ENCODE measurements at regions not wholly inside any gene's neighbourhood (a gene's known extent, or its start where the extent isn't known, plus 50 kb on each side); places are given as distances from the start of the nearest gene placed in this dataset.

DNA sequence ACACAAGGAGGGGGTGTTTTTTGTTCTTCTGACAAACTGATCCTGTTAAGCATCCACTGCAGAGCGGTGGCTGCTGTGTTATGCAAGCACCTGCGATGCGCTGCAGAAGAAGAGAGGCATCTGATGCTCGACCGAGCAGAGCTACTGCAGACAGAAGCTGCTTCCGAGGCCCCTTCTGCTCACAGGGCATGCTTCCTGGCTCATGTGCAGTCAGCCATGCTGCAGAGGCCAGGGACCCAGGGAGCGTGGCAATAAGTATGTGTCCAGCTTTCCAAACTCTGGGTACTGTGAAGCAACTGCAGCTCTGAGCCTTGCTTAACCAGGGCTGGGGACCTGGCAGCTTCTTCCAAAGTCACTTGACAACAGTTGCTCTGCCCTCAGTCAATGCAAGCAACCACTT, 448.6 kb upstream of the RBFOX1 start (continued):
- TF ChIP-seq HINFP (CRISPR knock-in tag; IDR thresholded peaks at IDR 0.05; ENCODE audit: low read depth) = no peak

GRCh38 chr16:6880263-6880662, 452.4 kb upstream of the RBFOX1 start:
- WGBS (ENCODE audit: low lambda C conversion rate) = 3% methylated on average over 4 of the region's 4 CpGs
- in situ Hi-C loops (cut with HindIII; ENCODE audit: extremely low pct_ligation_motif_present, low pct_unique_long_range_greater_than_20kb) = no loop called here
- Histone ChIP-seq H4K20me1 (ENCODE audit: insufficient read depth, low read length) (no peaks in the 10 kb centered on the region), H3K27me3 (ENCODE audit: control insufficient read depth in 1 of 2, insufficient read depth in 2 of 2, low read length in 2 of 2) (no peaks in the 10 kb centered on the region), H3K79me2 (ENCODE audit: insufficient read depth, low read length) (no peaks in the 10 kb centered on the region), H3K4me2 (ENCODE audit: low read depth, low read length) (no peak overlapping the region), H3K4me3 (replicated peaks in 1 of 3; ENCODE audit: insufficient read depth in 1 of 3, low read depth in 2 of 3, low read length in 3 of 3) (no peak overlapping the region), H3K4me1 (ENCODE audit: insufficient read depth, low read length) (no peaks in the 10 kb centered on the region), H2AFZ (ENCODE audit: low read length) (no peak overlapping the region), H3K9ac (ENCODE audit: insufficient read depth, low read depth, low read length) (no peak overlapping the region), H3K36me3 (replicated peaks in 1 of 2; ENCODE audit: control insufficient read depth in 1 of 2, insufficient read depth in 2 of 2, low read length in 2 of 2) (no peaks in the 10 kb centered on the region), H3K9me3 (ENCODE audit: low read length) (peaks cover 14% of the 10 kb centered on the region), H3K27ac (ENCODE audit: extremely low read length, insufficient read depth, low read length) (no peak overlapping the region)
- no peak for ATAC-seq
- no peak for FAIRE-seq
- POLR2A ChIA-PET = no interaction called here
- DNase-seq (ENCODE audit: low spot score) = no peak
- TF ChIP-seq MED1 (CRISPR knock-in tag; IDR thresholded peaks at IDR 0.05) = no peak
- no peak for TF ChIP-seq ZNF510 (CRISPR knock-in tag; IDR thresholded peaks at IDR 0.05; ENCODE audit: low read depth)
- TF ChIP-seq NFYB (CRISPR knock-in tag; IDR thresholded peaks at IDR 0.05) = no peak
- intact Hi-C loops (cut with micrococcal nuclease; ENCODE audit: unreplicated experiment) = no loop called here
- CTCF ChIA-PET (ENCODE audit: low intra/inter-chr PET ratio, low total read pairs) = no interaction called here
- no TSS peak for BruUV-seq (replicated peaks)

GRCh38 chr16:6864671-6865070, 468.0 kb upstream of the RBFOX1 start:
- no peak for DNase-seq (ENCODE audit: low spot score)
- WGBS (ENCODE audit: low lambda C conversion rate) = 12% methylated on average over 5 of the region's 5 CpGs
- Histone ChIP-seq H3K27ac (ENCODE audit: extremely low read length, insufficient read depth, low read length) (no peak overlapping the region), H3K4me2 (ENCODE audit: low read depth, low read length) (no peak overlapping the region), H3K4me1 (ENCODE audit: insufficient read depth, low read length) (no peaks in the 10 kb centered on the region), H3K4me3 (replicated peaks in 1 of 3; ENCODE audit: insufficient read depth in 1 of 3, low read depth in 2 of 3, low read length in 3 of 3) (no peak overlapping the region), H3K9me3 (ENCODE audit: low read length) (no peaks in the 10 kb centered on the region; the same call in 1 of the 2 replicates), H3K27me3 (ENCODE audit: control insufficient read depth in 1 of 2, insufficient read depth in 2 of 2, low read length in 2 of 2) (no peaks in the 10 kb centered on the region), H3K79me2 (ENCODE audit: insufficient read depth, low read length) (no peaks in the 10 kb centered on the region), H2AFZ (ENCODE audit: low read length) (no peak overlapping the region), H4K20me1 (ENCODE audit: insufficient read depth, low read length) (no peaks in the 10 kb centered on the region), H3K9ac (ENCODE audit: insufficient read depth, low read depth, low read length) (no peak overlapping the region), H3K36me3 (replicated peaks in 1 of 2; ENCODE audit: control insufficient read depth in 1 of 2, insufficient read depth in 2 of 2, low read length in 2 of 2) (no peaks in the 10 kb centered on the region)
- no peak for ATAC-seq
- no peak for FAIRE-seq
- ChIA-PET POLR2A (no interaction called here), CTCF (ENCODE audit: low intra/inter-chr PET ratio, low total read pairs) (no interaction called here)
- intact Hi-C loops (cut with micrococcal nuclease; ENCODE audit: unreplicated experiment) (no loop called here), in situ Hi-C loops (cut with HindIII; ENCODE audit: extremely low pct_ligation_motif_present, low pct_unique_long_range_greater_than_20kb) (no loop called here)
- BruUV-seq (replicated peaks) = no TSS peak
- TF ChIP-seq DBP (CRISPR knock-in tag; IDR thresholded peaks at IDR 0.05; ENCODE audit: not compliant biosample characterization) (no peak), ZNF282 (IDR thresholded peaks at IDR 0.05; ENCODE audit: partially characterized antibody) (no peak), KDM1A (CRISPR knock-in tag; IDR thresholded peaks at IDR 0.05) (no peak), SMARCC2 (IDR thresholded peaks at IDR 0.05) (no peak), SMARCE1 (IDR thresholded peaks at IDR 0.05; ENCODE audit: borderline replicate concordance) (no peak), ZNF709 (CRISPR knock-in tag; IDR thresholded peaks at IDR 0.05) (no peak), GABPA (IDR thresholded peaks at IDR 0.05; ENCODE audit: low read depth, low read length) (no peak), GABPA (CRISPR knock-in tag; IDR thresholded peaks at IDR 0.05; ENCODE audit: low read depth) (no peak), SKI (IDR thresholded peaks at IDR 0.05; ENCODE audit: partially characterized antibody) (no peak), TCF7L2 (IDR thresholded peaks at IDR 0.05; ENCODE audit: low read depth, low read length) (no peak), MAFF (IDR thresholded peaks at IDR 0.05; ENCODE audit: low read depth, low read length) (no peak), ZNF276 (CRISPR knock-in tag; IDR thresholded peaks at IDR 0.05; ENCODE audit: low read depth) (no peak)

Measured in HepG2 (cell line).